Brain microvascular endothelial cell (primary cell): ENCODE measurements at regions not wholly inside any gene's neighbourhood (a gene's known extent, or its start where the extent isn't known, plus 50 kb on each side); places are given as distances from the start of the nearest gene placed in this dataset.

Experiments
- DNase-seq: peaks from one replicate; pipeline ENCODE4 v3.0.0-alpha.2; 2020
- H3K27ac ChIP-seq: fragments of 250-450 bp; sonication (Bioruptor Pico); 2 replicates; pipeline ENCODE4 v1.5.1; 2020; ENCODE audit warnings: mild to moderate bottlenecking, moderate library complexity
- H3K27me3 ChIP-seq: fragments of 250-450 bp; sonication (Bioruptor Pico); replicated peaks from 2 replicates; pipeline ENCODE4 v1.5.1; 2020; ENCODE audit warnings: mild to moderate bottlenecking
- H3K36me3 ChIP-seq: fragments of 250-450 bp; sonication (Bioruptor Pico); replicated peaks from 2 replicates; pipeline ENCODE4 v1.5.1; 2020; ENCODE audit warnings: mild to moderate bottlenecking
- H3K4me3 ChIP-seq: 2 replicates; pipeline ENCODE4 v1.5.1; 2011; ENCODE audit warnings: low read depth, mild to moderate bottlenecking, control low read depth, low read length, moderate library complexity
- in situ Hi-C: cut with HindIII; loops from 2 replicates; pipeline ENCODE4 v1.10.0; 2017; ENCODE audit warnings: low sequenced_read_pairs, low pct_ligation_motif_present
- TF ChIP-seq, protein P1 (sequence below): IDR thresholded peaks from 2 replicates; pipeline ENCODE4 v1.5.1; 2011; ENCODE audit warnings: low read depth, mild to moderate bottlenecking, moderate library complexity, low read length, control low read depth, inconsistent platforms; ENCODE audit errors: missing control alignments

DNA sequence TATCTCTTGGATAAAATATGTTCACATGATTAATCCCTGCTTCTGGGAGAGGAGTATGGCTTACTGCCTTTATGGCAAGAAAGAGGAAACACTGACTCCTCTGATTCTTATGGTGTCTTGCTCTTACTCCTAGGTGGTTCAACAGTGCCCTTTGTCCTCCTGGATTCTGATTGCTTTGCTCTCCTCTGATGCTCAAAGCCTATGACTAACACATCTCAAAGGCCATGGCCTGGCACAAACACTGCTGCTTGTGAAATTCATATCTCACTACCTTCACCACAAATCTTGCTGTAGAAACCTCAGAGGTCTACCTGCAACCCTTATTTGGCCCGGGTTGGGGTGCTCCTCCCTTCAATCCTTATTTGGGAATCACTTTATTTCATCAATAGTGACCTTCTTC, 217.2 kb downstream of the C12orf50 start:
- Histone ChIP-seq H3K4me3 (no peak overlapping the region), H3K27me3 (no peaks in the 10 kb centered on the region), H3K36me3 (no peaks in the 10 kb centered on the region), H3K27ac (peak overlapping the region; percentile 77)
- TF ChIP-seq, protein P1, sequence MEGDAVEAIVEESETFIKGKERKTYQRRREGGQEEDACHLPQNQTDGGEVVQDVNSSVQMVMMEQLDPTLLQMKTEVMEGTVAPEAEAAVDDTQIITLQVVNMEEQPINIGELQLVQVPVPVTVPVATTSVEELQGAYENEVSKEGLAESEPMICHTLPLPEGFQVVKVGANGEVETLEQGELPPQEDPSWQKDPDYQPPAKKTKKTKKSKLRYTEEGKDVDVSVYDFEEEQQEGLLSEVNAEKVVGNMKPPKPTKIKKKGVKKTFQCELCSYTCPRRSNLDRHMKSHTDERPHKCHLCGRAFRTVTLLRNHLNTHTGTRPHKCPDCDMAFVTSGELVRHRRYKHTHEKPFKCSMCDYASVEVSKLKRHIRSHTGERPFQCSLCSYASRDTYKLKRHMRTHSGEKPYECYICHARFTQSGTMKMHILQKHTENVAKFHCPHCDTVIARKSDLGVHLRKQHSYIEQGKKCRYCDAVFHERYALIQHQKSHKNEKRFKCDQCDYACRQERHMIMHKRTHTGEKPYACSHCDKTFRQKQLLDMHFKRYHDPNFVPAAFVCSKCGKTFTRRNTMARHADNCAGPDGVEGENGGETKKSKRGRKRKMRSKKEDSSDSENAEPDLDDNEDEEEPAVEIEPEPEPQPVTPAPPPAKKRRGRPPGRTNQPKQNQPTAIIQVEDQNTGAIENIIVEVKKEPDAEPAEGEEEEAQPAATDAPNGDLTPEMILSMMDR: no peak
- DNase-seq: no peak
- in situ Hi-C loops: no loop called here

- no peak for DNase-seq
Observed at GRCh38 chr12:87809916-87810315, 219.3 kb downstream of the C12orf50 start.

GRCh38 chr12:87807086-87807485, 222.1 kb downstream of the C12orf50 start:
- no peaks in the 10 kb centered on the region for H3K36me3 ChIP-seq
- no peak overlapping the region for H3K27ac ChIP-seq
- TF ChIP-seq, protein P1: no peak
- DNase-seq: no peak
- in situ Hi-C loops: no loop called here
- no peak overlapping the region for H3K4me3 ChIP-seq
- H3K27me3 ChIP-seq: no peaks in the 10 kb centered on the region

More at GRCh38 chr12:87809916-87810315, 219.3 kb downstream of the C12orf50 start:
- H3K27me3 ChIP-seq: no peaks in the 10 kb centered on the region
- in situ Hi-C loops: no loop called here
- no peaks in the 10 kb centered on the region for H3K36me3 ChIP-seq
- H3K27ac ChIP-seq: peak overlapping the region; percentile 75
- TF ChIP-seq, protein P1: no peak
- H3K4me3 ChIP-seq: no peak overlapping the region

GRCh38 chr12:87806310-87806709, 222.9 kb downstream of the C12orf50 start:
- in situ Hi-C loops: no loop called here
- Histone ChIP-seq H3K36me3 (no peaks in the 10 kb centered on the region), H3K27ac (no peak overlapping the region), H3K4me3 (no peak overlapping the region), H3K27me3 (no peaks in the 10 kb centered on the region)
- TF ChIP-seq, protein P1: no peak
- no peak for DNase-seq

- Histone ChIP-seq H3K36me3 (no peaks in the 10 kb centered on the region), H3K4me3 (no peak overlapping the region), H3K27me3 (no peaks in the 10 kb centered on the region), H3K27ac (no peak overlapping the region)
- TF ChIP-seq, protein P1: no peak
- in situ Hi-C loops: no loop called here
- no peak for DNase-seq
Observed at GRCh38 chr12:87804386-87804785, 224.8 kb downstream of the C12orf50 start.

- no peak for DNase-seq
- Histone ChIP-seq H3K27ac (no peak overlapping the region), H3K4me3 (no peak overlapping the region), H3K36me3 (no peaks in the 10 kb centered on the region), H3K27me3 (no peaks in the 10 kb centered on the region)
- TF ChIP-seq, protein P1: no peak
- in situ Hi-C loops: no loop called here
Observed at GRCh38 chr12:87802721-87803011, 226.5 kb downstream of the C12orf50 start.
